ENCODE measurements at regions not wholly inside any gene's neighbourhood (a gene's known extent, or its start where the extent isn't known, plus 50 kb on each side); places are given as distances from the start of the nearest gene placed in this dataset.

DNA sequence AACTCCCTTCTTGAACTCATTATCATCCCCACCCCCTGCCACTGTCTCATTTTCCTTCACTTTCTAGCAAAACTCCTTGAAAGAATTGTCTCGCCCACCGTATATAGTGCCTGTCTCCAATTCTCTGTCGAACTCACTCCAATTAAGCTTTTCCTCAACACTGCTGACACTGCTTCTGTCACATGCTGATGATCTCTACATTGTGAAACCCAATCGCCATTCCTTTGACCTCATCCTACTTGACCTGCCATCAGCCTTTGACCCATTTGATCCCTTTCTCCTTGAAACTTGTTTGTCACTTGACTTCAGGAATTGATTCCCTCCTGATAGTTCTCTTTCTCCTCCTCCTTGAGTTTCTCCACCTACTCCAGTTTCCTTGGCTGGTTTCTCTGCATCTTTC, 54.8 kb downstream of the CCDC71L start:
- in situ Hi-C loops (cut with HindIII; ENCODE audit: low sequenced_read_pairs): no loop called here
- no peak for DNase-seq (ENCODE audit: low spot score)

DNA sequence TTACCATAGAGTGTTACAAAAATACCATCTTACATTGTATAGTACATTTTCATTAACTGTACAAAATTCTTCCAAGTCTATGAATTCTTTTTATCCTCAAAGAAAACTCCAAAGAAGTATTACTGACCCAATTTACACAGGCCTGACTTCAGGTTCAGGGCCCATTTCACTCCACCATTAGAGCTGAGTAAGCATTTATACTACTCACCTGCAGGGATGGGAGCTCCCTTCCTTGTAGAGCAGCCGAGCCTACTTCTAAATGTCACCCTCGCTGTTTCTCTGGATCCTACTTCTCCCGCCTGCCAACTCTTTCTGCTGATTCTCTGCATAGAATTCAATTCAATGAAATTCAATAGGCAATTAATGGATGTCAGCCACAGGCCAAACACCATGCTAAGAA, 56.0 kb downstream of the CCDC71L start:
- in situ Hi-C loops (cut with HindIII; ENCODE audit: low sequenced_read_pairs): no loop called here
- no peak for DNase-seq (ENCODE audit: low spot score)

DNA sequence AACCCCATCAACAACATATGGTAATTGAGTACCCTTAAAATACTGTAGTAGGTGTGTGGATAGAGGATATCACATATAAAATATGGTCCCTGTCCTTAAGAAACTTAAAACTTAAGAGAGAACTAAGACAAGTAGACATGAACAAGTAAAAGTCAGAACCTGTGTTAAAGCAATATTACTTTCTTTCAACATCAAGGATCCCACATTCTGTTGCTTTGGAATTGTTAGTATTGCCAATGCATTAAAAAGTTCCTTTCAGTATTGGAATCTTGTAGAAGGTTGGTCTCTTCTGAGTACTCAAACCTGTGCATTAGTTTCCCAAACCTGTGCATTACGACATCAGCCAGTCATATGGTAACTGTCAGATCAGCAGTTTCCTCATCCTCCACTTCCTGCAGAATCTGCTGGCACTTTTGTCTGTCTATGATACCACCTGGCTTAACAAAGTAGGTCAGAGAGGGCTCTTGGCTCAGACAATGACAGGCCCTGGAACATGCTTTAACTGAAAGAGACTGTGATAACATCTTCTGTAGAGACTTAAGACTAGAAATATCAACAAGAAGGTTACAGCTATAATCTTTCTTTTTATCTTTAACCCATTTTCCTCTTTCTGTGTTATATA, 56.5 kb downstream of the CCDC71L start:
- in situ Hi-C loops (cut with HindIII; ENCODE audit: low sequenced_read_pairs): no loop called here

DNA sequence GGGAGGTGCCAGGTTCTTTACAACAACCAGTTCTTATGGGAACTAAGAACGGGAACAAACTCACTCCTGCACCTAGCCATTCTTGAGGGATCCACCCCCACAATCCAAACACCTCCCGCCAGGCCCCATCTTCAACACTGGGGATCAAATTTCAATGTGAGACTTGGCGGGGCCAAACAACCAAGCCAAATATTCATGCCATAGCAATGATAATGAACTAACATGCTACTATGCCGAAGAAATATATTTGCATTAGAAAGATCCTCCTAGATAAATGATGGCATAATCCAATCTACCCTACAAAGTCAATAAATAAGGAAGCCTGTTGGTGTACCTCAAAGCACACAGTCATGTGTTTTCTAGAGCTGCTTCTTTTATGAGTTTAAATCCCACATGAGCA, 57.6 kb downstream of the CCDC71L start:
- DNase-seq (ENCODE audit: low spot score): no peak
- in situ Hi-C loops (cut with HindIII; ENCODE audit: low sequenced_read_pairs): no loop called here

More for the DNA sequence above, 56.5 kb downstream of the CCDC71L start:
- no peak for DNase-seq (ENCODE audit: low spot score)

- in situ Hi-C loops (cut with HindIII; ENCODE audit: low sequenced_read_pairs): no loop called here
- no peak for DNase-seq (ENCODE audit: low spot score)
These were observed 58.9 kb downstream of the CCDC71L start for GRCh38 chr7:106602062-106602461.

GRCh38 chr7:106600569-106601373, 60.2 kb downstream of the CCDC71L start:
- in situ Hi-C loops (cut with HindIII; ENCODE audit: low sequenced_read_pairs): no loop called here
- no peak for DNase-seq (ENCODE audit: low spot score)

GRCh38 chr7:106599343-106599698, 61.6 kb downstream of the CCDC71L start:
- in situ Hi-C loops (cut with HindIII; ENCODE audit: low sequenced_read_pairs): no loop called here
- DNase-seq (ENCODE audit: low spot score): no peak

DNA sequence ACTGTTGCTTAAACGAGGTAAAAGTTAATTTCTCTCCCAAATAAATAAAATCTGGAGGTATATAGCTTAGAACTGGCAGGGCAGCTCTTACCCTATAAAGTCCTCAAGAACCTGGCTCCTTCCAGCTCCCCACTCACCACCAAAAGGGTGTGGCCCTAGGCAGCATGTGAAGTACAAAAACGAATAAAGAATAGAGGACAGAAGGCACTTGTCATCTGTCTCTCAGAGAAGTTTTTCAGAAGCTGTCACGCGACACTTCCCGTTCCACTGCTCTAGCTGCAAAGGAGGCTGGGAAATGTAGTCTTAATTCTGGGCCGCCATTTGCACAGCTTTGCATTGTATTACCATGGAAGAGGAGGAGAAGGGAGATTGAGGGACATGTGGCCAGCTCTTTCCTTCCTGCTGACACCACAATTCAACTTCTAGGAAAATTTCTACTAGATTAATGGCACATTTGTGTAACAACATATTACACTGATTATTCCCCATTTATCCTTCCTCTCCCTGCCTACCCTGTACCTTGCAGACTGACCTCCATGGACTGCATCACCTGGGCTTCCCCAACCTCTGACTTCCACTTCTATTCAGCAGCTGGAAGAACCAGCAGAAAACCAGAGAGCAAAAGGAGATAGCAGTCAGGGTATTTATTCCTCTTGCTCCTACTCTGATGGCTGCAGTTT, 62.2 kb downstream of the CCDC71L start:
- DNase-seq (ENCODE audit: low spot score): peak; percentile 7
- in situ Hi-C loops (cut with HindIII; ENCODE audit: low sequenced_read_pairs): no loop called here

GRCh38 chr7:106597751-106598546, 63.0 kb downstream of the CCDC71L start:
- DNase-seq (ENCODE audit: low spot score): no peak
- in situ Hi-C loops (cut with HindIII; ENCODE audit: low sequenced_read_pairs): no loop called here

GRCh38 chr7:106597014-106597413, 63.9 kb downstream of the CCDC71L start:
- in situ Hi-C loops (cut with HindIII; ENCODE audit: low sequenced_read_pairs): no loop called here
- DNase-seq (ENCODE audit: low spot score): no peak

DNA sequence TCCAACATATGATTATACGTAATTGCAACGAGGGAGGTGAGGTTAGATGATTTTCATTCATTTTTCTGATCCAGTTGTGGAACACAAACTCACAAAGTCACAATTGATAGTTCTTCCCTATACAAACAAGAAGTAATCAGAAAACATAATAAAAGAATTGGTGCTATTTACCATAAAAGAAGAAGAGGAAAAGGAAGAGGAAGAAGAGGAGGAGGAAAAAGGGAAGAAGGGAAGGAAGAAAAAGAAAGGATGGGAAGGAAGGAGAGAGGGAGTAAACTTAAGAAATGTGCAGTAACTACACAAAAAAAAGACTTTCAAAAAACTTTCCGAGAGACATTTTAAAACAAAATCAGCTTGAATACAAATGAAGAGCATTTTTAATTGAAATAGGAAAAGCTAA, 65.0 kb downstream of the CCDC71L start:
- no peak for DNase-seq (ENCODE audit: low spot score)
- in situ Hi-C loops (cut with HindIII; ENCODE audit: low sequenced_read_pairs): no loop called here

DNA sequence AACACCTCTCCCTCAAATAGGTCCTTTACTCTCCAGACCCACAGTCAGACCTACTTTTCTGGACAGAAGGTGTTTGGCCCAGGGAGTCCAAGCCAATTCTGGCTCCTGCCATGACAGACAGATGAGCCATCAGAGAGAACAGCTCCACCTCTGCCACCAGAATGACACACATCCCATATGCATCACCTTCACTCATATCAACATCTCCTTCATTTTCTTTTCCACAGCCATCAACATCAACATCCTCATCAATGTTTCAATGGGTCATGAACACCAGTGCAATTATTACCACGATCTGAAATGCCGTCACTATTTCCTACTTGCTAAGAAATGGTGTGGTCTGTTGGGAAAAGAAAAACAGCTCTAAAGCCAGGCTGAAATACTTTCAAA, 67.9 kb downstream of the CCDC71L start:
- no peak for DNase-seq (ENCODE audit: low spot score)
- in situ Hi-C loops (cut with HindIII; ENCODE audit: low sequenced_read_pairs): no loop called here

DNA sequence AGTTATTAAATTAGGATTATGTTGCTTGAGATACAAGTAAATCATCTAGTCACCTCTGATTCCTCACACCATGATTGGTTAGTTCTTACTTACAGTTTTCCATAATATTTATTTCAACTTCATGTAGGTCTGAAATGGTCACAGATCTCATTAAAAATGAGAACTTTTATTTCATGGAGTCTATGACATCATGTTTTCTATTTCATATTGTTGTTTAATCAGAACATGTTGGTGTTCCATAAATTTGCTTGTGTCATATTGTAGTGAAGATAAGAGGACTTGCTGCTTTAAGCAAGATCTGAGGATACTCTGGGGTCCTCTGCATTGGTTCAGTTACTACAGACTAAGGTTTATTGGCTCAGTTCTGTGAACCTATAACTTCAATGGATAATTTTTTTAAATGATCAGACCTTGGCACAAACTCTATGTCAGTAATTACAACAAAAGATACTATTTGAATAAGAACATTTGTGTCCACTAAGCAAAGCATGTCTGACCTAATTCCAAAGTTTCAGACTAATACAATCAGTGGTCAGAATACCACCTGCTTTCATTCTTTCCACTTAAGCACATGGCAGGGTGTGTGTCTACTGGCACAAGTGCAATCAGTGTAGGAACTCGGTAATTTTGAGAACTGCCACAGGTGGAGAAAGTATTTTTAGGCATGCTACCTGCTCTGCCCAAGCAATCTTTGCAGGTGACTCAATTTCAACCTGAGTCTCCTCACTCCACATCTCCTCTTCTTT, 68.5 kb downstream of the CCDC71L start:
- DNase-seq (ENCODE audit: low spot score): no peak
- in situ Hi-C loops (cut with HindIII; ENCODE audit: low sequenced_read_pairs): no loop called here

- DNase-seq (ENCODE audit: low spot score): no peak
- in situ Hi-C loops (cut with HindIII; ENCODE audit: low sequenced_read_pairs): no loop called here
These were observed 69.8 kb downstream of the CCDC71L start for GRCh38 chr7:106591146-106591545.

DNA sequence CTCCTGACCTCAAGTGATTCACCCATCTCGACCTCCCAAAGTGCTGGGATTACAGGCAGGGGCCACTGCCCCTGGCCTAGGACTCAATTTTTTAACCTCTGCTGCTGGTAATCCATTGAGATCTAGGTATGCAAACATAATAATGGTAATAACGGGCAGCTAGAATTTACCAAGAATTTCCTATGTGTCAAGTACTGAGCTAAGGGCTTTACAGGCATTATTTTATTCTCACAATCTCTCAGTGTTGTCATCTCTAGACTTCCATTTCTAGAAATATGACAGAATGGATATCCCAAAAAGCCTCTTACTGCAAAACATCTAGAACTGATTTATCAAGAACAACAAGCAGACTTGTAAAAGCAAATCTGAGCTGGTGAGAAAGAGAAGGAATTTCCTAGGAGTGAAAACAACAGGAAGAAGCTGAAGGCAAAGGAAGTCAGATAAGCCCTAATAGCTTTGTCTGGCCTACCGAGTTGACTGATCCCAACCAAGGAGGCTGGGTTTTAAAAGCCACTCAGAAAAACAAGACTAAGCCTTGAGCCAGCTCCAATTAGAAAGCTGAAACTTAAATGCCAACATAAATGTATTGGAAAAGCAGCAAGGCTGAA, 70.6 kb downstream of the CCDC71L start:
- no peak for DNase-seq (ENCODE audit: low spot score)
- in situ Hi-C loops (cut with HindIII; ENCODE audit: low sequenced_read_pairs): no loop called here

DNA sequence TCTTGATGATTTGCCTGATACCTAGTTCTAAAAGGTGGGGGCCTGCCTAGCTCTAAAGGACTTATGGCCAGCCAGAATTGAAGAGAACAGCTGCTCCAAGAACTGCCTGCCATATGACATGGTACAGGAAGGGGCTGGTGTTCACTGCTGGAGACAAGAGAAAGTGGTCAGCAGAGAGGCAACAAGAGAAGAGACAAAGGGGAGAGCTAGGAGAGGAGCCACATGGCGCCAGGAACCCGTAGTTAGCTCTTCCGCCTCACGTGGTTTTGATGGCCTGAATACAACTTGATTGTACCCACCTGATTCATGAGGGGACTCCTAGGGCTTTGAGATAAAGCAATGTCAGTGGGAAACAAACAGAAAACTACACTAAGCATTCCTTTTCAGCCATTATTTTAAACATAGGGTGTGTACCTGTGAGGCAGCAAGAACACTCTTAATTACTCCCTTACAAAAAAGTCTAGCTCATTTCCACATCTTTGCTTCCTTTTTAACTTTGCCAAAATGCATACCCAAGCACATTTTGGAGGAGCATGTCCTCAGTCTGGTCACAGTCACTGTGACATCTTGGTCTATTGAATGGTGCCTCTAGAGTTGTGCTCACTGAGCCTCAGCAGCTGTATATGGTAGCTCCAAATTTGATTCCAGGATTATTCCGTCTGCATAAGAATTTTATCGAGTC, 71.6 kb downstream of the CCDC71L start:
- no peak for DNase-seq (ENCODE audit: low spot score)
- in situ Hi-C loops (cut with HindIII; ENCODE audit: low sequenced_read_pairs): no loop called here

- in situ Hi-C loops (cut with HindIII; ENCODE audit: low sequenced_read_pairs): no loop called here
These were observed 72.3 kb downstream of the CCDC71L start for GRCh38 chr7:106588422-106589197.

More at GRCh38 chr7:106588422-106589197, 72.3 kb downstream of the CCDC71L start:
- DNase-seq (ENCODE audit: low spot score): no peak

Measured in G401 (cell line).